Skeletal muscle tissue (tissue), 3 donors: ENCODE measurements at regions not wholly inside any gene's neighbourhood (a gene's known extent, or its start where the extent isn't known, plus 50 kb on each side); places are given as distances from the start of the nearest gene placed in this dataset.

Experiments
- H3K27ac ChIP-seq: one replicate; pipeline ENCODE4 v1.7.0; 2013; ENCODE audit warnings: mild to moderate bottlenecking, low read depth, low read length, inconsistent platforms
- H3K27me3 ChIP-seq, 3 donors: one replicate each; pipeline ENCODE4 v1.7.0; 2013; ENCODE audit warnings: low read length in 3 of 3; ENCODE audit not compliant: control insufficient read depth in 3 of 3, insufficient read depth in 3 of 3
- H3K36me3 ChIP-seq, 3 donors: one replicate each; pipeline ENCODE4 v1.7.0; 2013; ENCODE audit warnings: low read length in 3 of 3; ENCODE audit not compliant: control insufficient read depth in 3 of 3, insufficient read depth in 3 of 3
- H3K4me1 ChIP-seq, 3 donors: one replicate each; pipeline ENCODE4 v1.7.0; 2013; ENCODE audit warnings: low read length in 3 of 3, mild to moderate bottlenecking in 3 of 3; ENCODE audit not compliant: control insufficient read depth in 3 of 3, insufficient read depth in 3 of 3
- H3K4me3 ChIP-seq, 3 donors: one replicate each; pipeline ENCODE4 v1.7.0; 2013; ENCODE audit warnings: low read length in 3 of 3
- H3K9ac ChIP-seq, 3 donors: one replicate each; pipeline ENCODE4 v1.7.0; 2013; ENCODE audit warnings: low read length in 3 of 3, mild to moderate bottlenecking in 3 of 3, moderate library complexity in 2 of 3, low read depth in 1 of 3
- H3K9me3 ChIP-seq, 3 donors: one replicate each; pipeline ENCODE4 v1.7.0; 2013; ENCODE audit warnings: low read length in 3 of 3; ENCODE audit not compliant: control insufficient read depth in 3 of 3
- donor health status: Osteomylitis.

DNA sequence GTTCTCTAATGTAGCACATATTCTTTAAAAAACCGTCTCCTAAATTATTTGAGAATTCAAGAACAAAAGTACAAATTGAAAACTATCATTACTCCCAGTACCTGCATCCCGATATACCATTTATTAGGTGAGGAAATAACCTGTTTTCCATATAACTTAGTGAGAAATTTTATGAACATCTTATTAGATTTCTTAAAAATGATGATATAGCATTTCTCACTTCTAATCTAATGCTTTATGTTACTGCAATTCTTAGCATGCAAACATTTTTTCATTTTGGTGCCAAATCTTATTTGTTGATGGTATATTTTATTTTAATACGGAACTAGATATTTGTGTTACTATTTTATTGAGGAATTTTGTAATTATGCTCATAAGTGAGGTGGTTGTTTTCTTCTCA lies 1321.3 kb upstream of the SLC10A2 start:
- Histone ChIP-seq H3K9ac (no peak overlapping the region), H3K27me3 (no peaks in the 10 kb centered on the region), H3K4me1 (no peaks in the 10 kb centered on the region), H3K27ac (no peak overlapping the region), H3K36me3 (no peaks in the 10 kb centered on the region), H3K9me3 (no peaks in the 10 kb centered on the region), H3K4me3 (no peak overlapping the region)

DNA sequence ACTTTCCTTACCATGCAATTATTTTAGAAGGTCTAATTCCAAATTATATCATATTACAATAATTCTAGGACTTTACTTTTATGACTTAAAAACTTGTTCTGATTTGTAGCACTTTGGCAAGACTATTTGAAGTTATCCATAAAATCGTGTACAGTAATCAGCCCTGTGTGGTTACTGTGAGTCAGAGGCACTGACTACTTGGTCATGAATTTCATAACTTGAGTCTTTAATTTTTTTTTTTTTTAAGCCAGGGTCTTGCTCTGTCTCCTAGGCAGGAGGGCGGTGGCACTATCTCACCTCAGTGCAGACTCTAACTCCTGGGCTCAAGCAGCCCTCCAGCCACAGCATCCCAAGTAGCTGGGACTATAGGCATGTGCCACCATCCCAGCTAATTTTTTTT lies 1319.2 kb upstream of the SLC10A2 start:
- Histone ChIP-seq H3K9me3 (no peaks in the 10 kb centered on the region), H3K9ac (no peak overlapping the region), H3K36me3 (no peaks in the 10 kb centered on the region), H3K27me3 (no peaks in the 10 kb centered on the region), H3K4me1 (no peaks in the 10 kb centered on the region), H3K27ac (no peak overlapping the region), H3K4me3 (no peak overlapping the region)

DNA sequence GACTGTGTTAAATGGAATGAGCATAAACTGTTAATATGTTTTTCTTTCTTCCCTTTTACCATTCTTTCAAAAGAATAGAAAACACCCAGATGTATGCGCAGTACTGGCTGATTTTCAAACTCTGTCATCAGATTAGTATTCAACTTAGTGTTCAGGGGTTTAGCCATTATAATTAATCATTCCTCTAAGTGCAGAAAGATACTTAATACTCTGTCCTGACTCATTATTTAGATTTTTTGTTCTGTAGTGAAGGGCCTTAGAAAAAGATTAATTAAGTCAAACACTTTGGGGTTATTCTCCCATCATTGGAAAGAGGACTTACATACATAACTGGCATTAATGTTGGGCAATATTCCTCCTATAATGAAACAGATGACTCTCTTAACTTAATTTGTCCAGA lies 1316.7 kb upstream of the SLC10A2 start:
- H3K27ac ChIP-seq = no peak overlapping the region
- no peaks in the 10 kb centered on the region for H3K27me3 ChIP-seq
- H3K4me1 ChIP-seq = no peaks in the 10 kb centered on the region
- H3K4me3 ChIP-seq = no peak overlapping the region
- H3K36me3 ChIP-seq = no peaks in the 10 kb centered on the region
- no peak overlapping the region for H3K9ac ChIP-seq
- no peaks in the 10 kb centered on the region for H3K9me3 ChIP-seq

DNA sequence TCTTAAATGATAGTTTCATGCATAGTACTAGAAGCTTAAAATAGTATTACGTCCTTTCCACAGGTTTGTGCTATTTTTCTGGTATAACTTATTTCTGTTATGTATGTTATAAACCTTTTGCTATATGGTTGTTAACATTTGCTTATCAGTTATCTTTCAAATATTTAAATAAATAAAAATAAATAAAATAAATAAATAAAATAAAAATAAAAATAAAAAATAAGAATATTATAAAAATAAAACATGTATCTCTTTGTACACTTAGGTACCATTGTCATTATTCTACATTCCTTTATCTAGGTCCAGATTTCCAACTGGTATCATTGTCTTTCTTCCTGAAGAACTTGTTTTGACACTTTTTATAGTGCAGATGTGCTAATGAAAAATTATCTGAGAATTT lies 1310.4 kb upstream of the SLC10A2 start:
- Histone ChIP-seq H3K27ac (no peak overlapping the region), H3K4me3 (no peak overlapping the region), H3K27me3 (no peaks in the 10 kb centered on the region), H3K36me3 (no peaks in the 10 kb centered on the region), H3K9me3 (no peaks in the 10 kb centered on the region), H3K4me1 (no peaks in the 10 kb centered on the region), H3K9ac (no peak overlapping the region)

DNA sequence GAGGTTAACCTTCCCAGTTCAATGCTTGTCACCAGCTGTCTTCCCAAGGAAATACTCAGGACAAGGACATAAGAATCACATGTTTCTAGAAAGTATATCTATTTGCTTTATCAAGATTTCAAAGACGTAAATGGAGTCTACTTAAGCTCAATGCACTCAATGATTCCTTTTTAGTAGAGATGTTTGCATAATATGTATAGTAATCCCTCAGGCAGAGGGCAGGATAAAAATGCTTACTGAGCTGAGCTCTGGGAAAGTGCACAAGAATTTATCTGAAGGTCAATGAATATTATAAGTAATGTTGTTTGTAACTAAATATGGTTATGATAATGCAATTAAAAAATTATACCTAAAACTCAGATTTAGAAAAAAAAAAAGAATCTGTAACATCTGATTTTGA lies 1309.4 kb upstream of the SLC10A2 start:
- Histone ChIP-seq H3K27me3 (no peaks in the 10 kb centered on the region), H3K27ac (no peak overlapping the region), H3K4me1 (no peaks in the 10 kb centered on the region)

DNA sequence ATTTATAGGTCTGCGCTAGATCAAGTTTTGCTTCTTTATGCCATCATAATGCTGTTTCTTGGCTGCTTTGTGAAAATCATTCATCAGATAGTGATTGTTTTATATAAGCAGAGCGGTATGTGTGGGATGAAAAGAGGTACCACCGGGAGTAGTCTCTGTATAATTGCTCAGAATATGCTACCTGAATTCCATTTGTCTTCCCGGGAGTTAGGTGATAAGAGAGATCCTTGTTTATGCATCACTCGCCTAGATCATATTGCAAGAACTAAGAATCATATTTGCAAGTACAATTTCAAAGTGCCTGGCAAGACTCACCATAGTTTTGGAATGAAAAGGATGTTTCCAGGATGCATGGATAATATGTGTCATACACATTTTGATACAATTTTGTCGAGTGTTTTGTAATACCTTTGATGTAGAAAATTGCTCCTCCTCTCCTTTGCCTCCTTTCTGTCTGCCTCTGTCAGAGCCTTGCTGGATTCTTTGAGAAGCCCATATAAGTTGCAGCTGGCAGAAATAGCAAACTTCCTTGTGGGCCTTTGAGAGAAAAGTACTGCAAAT lies 1306.0 kb upstream of the SLC10A2 start:
- no peaks in the 10 kb centered on the region for H3K36me3 ChIP-seq
- no peaks in the 10 kb centered on the region for H3K9me3 ChIP-seq
- no peak overlapping the region for H3K4me3 ChIP-seq
- H3K4me1 ChIP-seq = no peaks in the 10 kb centered on the region
- no peaks in the 10 kb centered on the region for H3K27me3 ChIP-seq
- H3K9ac ChIP-seq = no peak overlapping the region
- H3K27ac ChIP-seq = no peak overlapping the region

More for the DNA sequence above, 1309.4 kb upstream of the SLC10A2 start:
- no peak overlapping the region for H3K4me3 ChIP-seq
- no peak overlapping the region for H3K9ac ChIP-seq
- no peaks in the 10 kb centered on the region for H3K9me3 ChIP-seq
- no peaks in the 10 kb centered on the region for H3K36me3 ChIP-seq

DNA sequence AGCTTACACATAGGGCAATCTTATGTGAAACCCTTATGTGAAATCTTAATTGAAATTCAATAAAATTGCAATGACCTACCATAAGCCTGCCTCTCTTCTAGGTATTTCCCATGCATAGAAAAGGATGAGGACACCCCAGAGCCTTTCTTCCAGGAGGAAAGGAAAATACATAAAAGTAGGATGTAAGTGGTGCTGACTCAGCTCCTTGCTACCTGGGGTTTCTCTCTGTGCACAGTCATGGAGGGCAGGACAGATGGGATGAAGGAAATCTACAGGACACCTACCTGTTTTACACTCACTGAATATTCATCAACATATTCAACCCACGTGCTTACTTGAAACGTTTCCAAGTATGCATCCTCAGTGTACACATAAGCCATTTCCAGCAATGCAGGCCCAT lies 1299.2 kb upstream of the SLC10A2 start:
- H3K9ac ChIP-seq = no peak overlapping the region
- no peaks in the 10 kb centered on the region for H3K36me3 ChIP-seq
- no peak overlapping the region for H3K27ac ChIP-seq
- no peaks in the 10 kb centered on the region for H3K27me3 ChIP-seq
- no peaks in the 10 kb centered on the region for H3K4me1 ChIP-seq
- no peaks in the 10 kb centered on the region for H3K9me3 ChIP-seq
- no peak overlapping the region for H3K4me3 ChIP-seq

DNA sequence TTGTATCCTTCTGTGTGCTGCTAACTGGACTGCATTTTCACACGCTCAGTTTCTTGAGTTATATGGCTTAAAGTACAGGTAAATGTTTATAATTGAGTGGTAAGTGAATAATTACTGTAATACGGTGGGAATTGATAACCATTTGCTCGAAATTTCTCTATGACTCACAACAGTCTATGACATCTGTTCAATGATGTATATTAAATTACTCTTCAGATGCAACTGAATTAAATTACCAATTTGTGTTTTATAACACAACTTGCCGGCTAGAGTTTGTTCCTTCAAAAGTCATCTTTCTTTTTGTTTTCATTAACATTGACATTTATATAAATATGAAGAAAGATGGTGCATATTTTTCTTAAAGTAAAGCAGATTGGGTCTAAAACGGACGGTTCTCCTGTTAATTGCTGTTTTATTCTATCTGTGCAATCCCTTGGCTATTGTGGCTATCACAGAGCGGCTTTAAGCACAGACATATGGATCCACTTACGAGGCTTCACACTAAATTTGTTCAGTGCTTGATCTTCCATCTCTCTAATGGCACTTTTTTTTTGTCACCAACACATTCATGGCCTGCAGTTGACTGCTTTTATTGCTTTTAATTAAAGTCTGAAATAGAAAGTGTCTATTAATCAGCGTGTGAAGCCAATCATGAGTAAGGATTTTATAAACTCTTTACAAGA lies 1291.6 kb upstream of the SLC10A2 start:
- Histone ChIP-seq H3K27ac (no peak overlapping the region), H3K4me3 (no peak overlapping the region), H3K27me3 (no peaks in the 10 kb centered on the region), H3K9me3 (no peaks in the 10 kb centered on the region), H3K4me1 (no peaks in the 10 kb centered on the region), H3K9ac (no peak overlapping the region), H3K36me3 (no peaks in the 10 kb centered on the region)

DNA sequence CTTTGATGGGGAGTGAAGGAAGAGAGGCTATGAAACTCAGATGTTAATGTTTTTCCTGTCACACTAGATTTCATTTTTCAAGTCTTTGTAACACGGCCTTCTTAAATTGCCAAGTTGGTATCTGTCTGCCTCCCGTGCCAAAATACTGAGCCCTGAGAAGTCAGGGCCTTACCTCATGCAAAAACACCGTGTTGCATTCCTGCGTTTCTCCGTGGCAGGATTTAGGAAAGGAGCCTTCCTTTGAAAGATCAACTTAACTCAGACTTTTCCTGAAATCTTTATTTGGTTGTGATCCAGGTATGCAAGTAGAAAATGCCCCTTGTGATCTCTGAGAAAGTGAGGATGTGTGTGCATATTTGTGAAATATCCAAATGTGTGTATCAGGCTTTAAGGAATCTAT lies 1291.0 kb upstream of the SLC10A2 start:
- no peak overlapping the region for H3K27ac ChIP-seq
- H3K9ac ChIP-seq = peak overlapping the region in 1 of 3 donors; percentile 14
- no peaks in the 10 kb centered on the region for H3K36me3 ChIP-seq

DNA sequence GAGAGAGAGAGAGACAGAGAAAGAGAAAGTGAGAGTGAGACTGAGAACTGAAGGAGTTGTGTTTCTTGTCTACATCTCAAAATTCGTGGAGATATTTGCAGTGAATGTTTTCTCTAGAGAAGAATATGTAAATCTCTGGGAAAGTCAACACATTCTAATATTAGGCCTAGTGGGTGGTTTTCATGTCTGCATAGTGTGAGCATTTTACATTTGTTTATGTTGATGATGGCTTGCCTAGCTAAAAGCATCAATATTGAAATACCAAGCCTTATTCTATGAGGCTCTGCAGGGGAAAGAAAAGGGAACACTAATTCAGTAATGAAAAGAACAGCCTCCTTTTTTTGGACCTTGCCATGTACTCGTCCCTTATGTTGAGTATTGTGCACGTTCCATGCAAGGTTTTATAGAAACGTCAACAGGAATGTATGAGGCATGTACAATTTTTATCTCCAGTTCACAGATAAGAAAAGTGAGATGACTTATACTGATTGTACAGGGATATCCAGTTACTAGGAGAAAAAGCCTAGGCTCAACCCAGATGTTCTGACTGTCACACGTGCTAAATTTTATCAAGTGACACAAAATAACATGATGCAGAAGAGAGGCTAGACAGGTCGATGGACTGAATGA lies 1288.9 kb upstream of the SLC10A2 start:
- Histone ChIP-seq H3K27me3 (no peaks in the 10 kb centered on the region), H3K27ac (no peak overlapping the region), H3K36me3 (no peaks in the 10 kb centered on the region), H3K4me1 (no peaks in the 10 kb centered on the region), H3K9me3 (no peaks in the 10 kb centered on the region), H3K4me3 (no peak overlapping the region), H3K9ac (no peak overlapping the region)

More for the DNA sequence above, 1291.0 kb upstream of the SLC10A2 start:
- H3K9me3 ChIP-seq = no peaks in the 10 kb centered on the region
- H3K27me3 ChIP-seq = no peaks in the 10 kb centered on the region
- H3K4me3 ChIP-seq = no peak overlapping the region
- H3K4me1 ChIP-seq = no peaks in the 10 kb centered on the region
